Fibroblast of lung (primary cell): ENCODE measurements at regions not wholly inside any gene's neighbourhood (a gene's known extent, or its start where the extent isn't known, plus 50 kb on each side); places are given as distances from the start of the nearest gene placed in this dataset.

Experiments used
- DNase-seq, 2 donors: peaks; one replicate each; pipeline versions ENCODE4 v3.0.0 to v3.0.0-alpha.2; 2010; ENCODE audit warnings: low read depth in 2 of 2
- H2AFZ ChIP-seq: 2 replicates; pipeline ENCODE4 v1.5.1; 2012; ENCODE audit warnings: low read length, control low read depth, inconsistent platforms
- H3K27ac ChIP-seq: 2 replicates; pipeline ENCODE4 v1.5.1; 2011; ENCODE audit warnings: low read length, control low read depth; ENCODE audit not compliant: insufficient read depth
- H3K27me3 ChIP-seq: 2 replicates; pipeline ENCODE4 v1.5.1; 2011; ENCODE audit warnings: mild to moderate bottlenecking, low read length; ENCODE audit not compliant: control insufficient read depth, insufficient read depth
- H3K36me3 ChIP-seq: 2 replicates; pipeline ENCODE4 v1.5.1; 2011; ENCODE audit warnings: low read length; ENCODE audit not compliant: control insufficient read depth, insufficient read depth
- H3K4me1 ChIP-seq: 2 replicates; pipeline ENCODE4 v1.5.1; 2011; ENCODE audit warnings: low read length; ENCODE audit not compliant: control insufficient read depth, insufficient read depth; ENCODE audit errors: extremely low read depth
- H3K4me2 ChIP-seq: 2 replicates; pipeline ENCODE4 v1.5.1; 2011; ENCODE audit warnings: low read length, control low read depth; ENCODE audit not compliant: insufficient read depth; ENCODE audit errors: extremely low read depth
- H3K4me3 ChIP-seq, 4 experiments: fragments of 200-600 bp in 1 of 4; sonication (generic) in 1 of 4; replicated peaks in 1 of 4; 2 replicates each; pipeline ENCODE4 v1.5.1; 2011 to 2016; ENCODE audit warnings: low read length in 4 of 4, low read depth in 3 of 4, mild to moderate bottlenecking in 3 of 4, control low read depth in 2 of 4, inconsistent platforms in 1 of 4, mixed read lengths in 1 of 4; ENCODE audit not compliant: insufficient read depth in 1 of 4; ENCODE audit errors: control extremely low read depth in 1 of 4
- H3K79me2 ChIP-seq: 2 replicates; pipeline ENCODE4 v1.5.1; 2012; ENCODE audit warnings: mild to moderate bottlenecking, low read length, inconsistent platforms; ENCODE audit not compliant: control insufficient read depth, insufficient read depth
- H3K9ac ChIP-seq: 2 replicates; pipeline ENCODE4 v1.5.1; 2011; ENCODE audit warnings: mild to moderate bottlenecking, low read length, control low read depth; ENCODE audit not compliant: insufficient read depth
- H3K9me3 ChIP-seq: 2 replicates; pipeline ENCODE4 v1.5.1; 2012; ENCODE audit warnings: low read depth, low read length; ENCODE audit not compliant: control insufficient read depth, insufficient read depth
- H4K20me1 ChIP-seq: 2 replicates; pipeline ENCODE4 v1.5.1; 2011; ENCODE audit warnings: low read length; ENCODE audit not compliant: control insufficient read depth, insufficient read depth; ENCODE audit errors: extremely low read depth
- CTCF ChIP-seq, 2 donors: IDR thresholded peaks in 1 of 2; conservative IDR thresholded peaks in 1 of 2; 1 replicate in 1 of 2; 2 replicates in 1 of 2; pipeline ENCODE4 v1.5.1; 2011 to 2012; ENCODE audit warnings: low read length in 2 of 2, control low read depth in 1 of 2, inconsistent platforms in 1 of 2, low read depth in 1 of 2, mild to moderate bottlenecking in 1 of 2
- EZH2 ChIP-seq: IDR thresholded peaks from 2 replicates; pipeline ENCODE4 v1.5.1; 2012; ENCODE audit warnings: low read length, control low read depth, mild to moderate bottlenecking; ENCODE audit errors: missing control alignments

- Histone ChIP-seq H3K4me1 (peaks cover 2% of the 10 kb centered on the region), H3K27ac (no peak overlapping the region), H3K4me3 (no peak overlapping the region), H3K79me2 (no peaks in the 10 kb centered on the region), H3K4me2 (no peak overlapping the region), H3K27me3 (no peaks in the 10 kb centered on the region), H3K9ac (no peak overlapping the region), H2AFZ (no peak overlapping the region), H3K36me3 (no peaks in the 10 kb centered on the region), H4K20me1 (no peaks in the 10 kb centered on the region), H3K9me3 (no peaks in the 10 kb centered on the region)
- no peak for TF ChIP-seq EZH2
- no peak for TF ChIP-seq CTCF (conservative IDR thresholded peaks at IDR 0.05 in 1 of 2, IDR thresholded peaks at IDR 0.05 in 1 of 2; ENCODE audit: low read depth in 1 of 2, low read length in 2 of 2)
- no peak for DNase-seq
Measured at GRCh38 chr13:28579322-28579721, 79.6 kb upstream of the POMP start.

- H3K4me3 ChIP-seq = no peak overlapping the region
Measured at GRCh38 chr13:28576067-28576466, 81.1 kb upstream of the FLT1 start.

GRCh38 chr13:28575200-28575599, 80.3 kb upstream of the FLT1 start:
- DNase-seq = no peak
- Histone ChIP-seq H3K36me3 (no peaks in the 10 kb centered on the region), H3K27ac (peak overlapping the region; percentile 55), H4K20me1 (no peaks in the 10 kb centered on the region), H3K4me1 (peaks cover 2% of the 10 kb centered on the region), H3K4me2 (no peak overlapping the region), H3K79me2 (no peaks in the 10 kb centered on the region), H3K27me3 (no peaks in the 10 kb centered on the region), H2AFZ (no peak overlapping the region), H3K4me3 (no peak overlapping the region), H3K9ac (no peak overlapping the region), H3K9me3 (no peaks in the 10 kb centered on the region)
- no peak for TF ChIP-seq CTCF (conservative IDR thresholded peaks at IDR 0.05 in 1 of 2, IDR thresholded peaks at IDR 0.05 in 1 of 2; ENCODE audit: low read depth in 1 of 2, low read length in 2 of 2)
- no peak for TF ChIP-seq EZH2

More at GRCh38 chr13:28576067-28576466, 81.1 kb upstream of the FLT1 start:
- no peak overlapping the region for H3K27ac ChIP-seq
- no peak overlapping the region for H3K9ac ChIP-seq
- peaks cover 2% of the 10 kb centered on the region for H3K4me1 ChIP-seq
- H3K36me3 ChIP-seq = no peaks in the 10 kb centered on the region
- DNase-seq = no peak
- H3K79me2 ChIP-seq = no peaks in the 10 kb centered on the region
- no peak overlapping the region for H3K4me2 ChIP-seq
- H3K9me3 ChIP-seq = no peaks in the 10 kb centered on the region
- no peak for TF ChIP-seq EZH2
- TF ChIP-seq CTCF (conservative IDR thresholded peaks at IDR 0.05 in 1 of 2, IDR thresholded peaks at IDR 0.05 in 1 of 2; ENCODE audit: low read depth in 1 of 2, low read length in 2 of 2) = no peak
- H4K20me1 ChIP-seq = no peaks in the 10 kb centered on the region
- H3K27me3 ChIP-seq = no peaks in the 10 kb centered on the region
- no peak overlapping the region for H2AFZ ChIP-seq
